Fibroblast of lung (primary cell): ENCODE measurements at regions not wholly inside any gene's neighbourhood (a gene's known extent, or its start where the extent isn't known, plus 50 kb on each side); places are given as distances from the start of the nearest gene placed in this dataset.

Source experiments
- DNase-seq, 2 donors: peaks; one replicate each; pipeline versions ENCODE4 v3.0.0 to v3.0.0-alpha.2; 2010; ENCODE audit warnings: low read depth in 2 of 2
- H2AFZ ChIP-seq: 2 replicates; pipeline ENCODE4 v1.5.1; 2012; ENCODE audit warnings: low read length, control low read depth, inconsistent platforms
- H3K27ac ChIP-seq: 2 replicates; pipeline ENCODE4 v1.5.1; 2011; ENCODE audit warnings: low read length, control low read depth; ENCODE audit not compliant: insufficient read depth
- H3K27me3 ChIP-seq: 2 replicates; pipeline ENCODE4 v1.5.1; 2011; ENCODE audit warnings: mild to moderate bottlenecking, low read length; ENCODE audit not compliant: control insufficient read depth, insufficient read depth
- H3K36me3 ChIP-seq: 2 replicates; pipeline ENCODE4 v1.5.1; 2011; ENCODE audit warnings: low read length; ENCODE audit not compliant: control insufficient read depth, insufficient read depth
- H3K4me1 ChIP-seq: 2 replicates; pipeline ENCODE4 v1.5.1; 2011; ENCODE audit warnings: low read length; ENCODE audit not compliant: control insufficient read depth, insufficient read depth; ENCODE audit errors: extremely low read depth
- H3K4me2 ChIP-seq: 2 replicates; pipeline ENCODE4 v1.5.1; 2011; ENCODE audit warnings: low read length, control low read depth; ENCODE audit not compliant: insufficient read depth; ENCODE audit errors: extremely low read depth
- H3K4me3 ChIP-seq, 4 experiments: fragments of 200-600 bp in 1 of 4; sonication (generic) in 1 of 4; replicated peaks in 1 of 4; 2 replicates each; pipeline ENCODE4 v1.5.1; 2011 to 2016; ENCODE audit warnings: low read length in 4 of 4, low read depth in 3 of 4, mild to moderate bottlenecking in 3 of 4, control low read depth in 2 of 4, inconsistent platforms in 1 of 4, mixed read lengths in 1 of 4; ENCODE audit not compliant: insufficient read depth in 1 of 4; ENCODE audit errors: control extremely low read depth in 1 of 4
- H3K79me2 ChIP-seq: 2 replicates; pipeline ENCODE4 v1.5.1; 2012; ENCODE audit warnings: mild to moderate bottlenecking, low read length, inconsistent platforms; ENCODE audit not compliant: control insufficient read depth, insufficient read depth
- H3K9ac ChIP-seq: 2 replicates; pipeline ENCODE4 v1.5.1; 2011; ENCODE audit warnings: mild to moderate bottlenecking, low read length, control low read depth; ENCODE audit not compliant: insufficient read depth
- H3K9me3 ChIP-seq: 2 replicates; pipeline ENCODE4 v1.5.1; 2012; ENCODE audit warnings: low read depth, low read length; ENCODE audit not compliant: control insufficient read depth, insufficient read depth
- H4K20me1 ChIP-seq: 2 replicates; pipeline ENCODE4 v1.5.1; 2011; ENCODE audit warnings: low read length; ENCODE audit not compliant: control insufficient read depth, insufficient read depth; ENCODE audit errors: extremely low read depth
- CTCF ChIP-seq, 2 donors: IDR thresholded peaks in 1 of 2; conservative IDR thresholded peaks in 1 of 2; 1 replicate in 1 of 2; 2 replicates in 1 of 2; pipeline ENCODE4 v1.5.1; 2011 to 2012; ENCODE audit warnings: low read length in 2 of 2, control low read depth in 1 of 2, inconsistent platforms in 1 of 2, low read depth in 1 of 2, mild to moderate bottlenecking in 1 of 2
- EZH2 ChIP-seq: IDR thresholded peaks from 2 replicates; pipeline ENCODE4 v1.5.1; 2012; ENCODE audit warnings: low read length, control low read depth, mild to moderate bottlenecking; ENCODE audit errors: missing control alignments

GRCh38 chr22:49027368-49027670, 800.4 kb downstream of the BRD1 start:
- TF ChIP-seq CTCF (conservative IDR thresholded peaks at IDR 0.05 in 1 of 2, IDR thresholded peaks at IDR 0.05 in 1 of 2; ENCODE audit: low read depth in 1 of 2, low read length in 2 of 2): no peak
- TF ChIP-seq EZH2: no peak
- Histone ChIP-seq H3K9me3 (no peaks in the 10 kb centered on the region), H4K20me1 (no peaks in the 10 kb centered on the region), H3K9ac (no peak overlapping the region), H2AFZ (no peak overlapping the region), H3K4me1 (no peaks in the 10 kb centered on the region), H3K27me3 (no peaks in the 10 kb centered on the region), H3K79me2 (no peaks in the 10 kb centered on the region), H3K4me2 (no peak overlapping the region), H3K27ac (no peak overlapping the region), H3K36me3 (no peaks in the 10 kb centered on the region), H3K4me3 (no peak overlapping the region)
- DNase-seq: no peak

DNA sequence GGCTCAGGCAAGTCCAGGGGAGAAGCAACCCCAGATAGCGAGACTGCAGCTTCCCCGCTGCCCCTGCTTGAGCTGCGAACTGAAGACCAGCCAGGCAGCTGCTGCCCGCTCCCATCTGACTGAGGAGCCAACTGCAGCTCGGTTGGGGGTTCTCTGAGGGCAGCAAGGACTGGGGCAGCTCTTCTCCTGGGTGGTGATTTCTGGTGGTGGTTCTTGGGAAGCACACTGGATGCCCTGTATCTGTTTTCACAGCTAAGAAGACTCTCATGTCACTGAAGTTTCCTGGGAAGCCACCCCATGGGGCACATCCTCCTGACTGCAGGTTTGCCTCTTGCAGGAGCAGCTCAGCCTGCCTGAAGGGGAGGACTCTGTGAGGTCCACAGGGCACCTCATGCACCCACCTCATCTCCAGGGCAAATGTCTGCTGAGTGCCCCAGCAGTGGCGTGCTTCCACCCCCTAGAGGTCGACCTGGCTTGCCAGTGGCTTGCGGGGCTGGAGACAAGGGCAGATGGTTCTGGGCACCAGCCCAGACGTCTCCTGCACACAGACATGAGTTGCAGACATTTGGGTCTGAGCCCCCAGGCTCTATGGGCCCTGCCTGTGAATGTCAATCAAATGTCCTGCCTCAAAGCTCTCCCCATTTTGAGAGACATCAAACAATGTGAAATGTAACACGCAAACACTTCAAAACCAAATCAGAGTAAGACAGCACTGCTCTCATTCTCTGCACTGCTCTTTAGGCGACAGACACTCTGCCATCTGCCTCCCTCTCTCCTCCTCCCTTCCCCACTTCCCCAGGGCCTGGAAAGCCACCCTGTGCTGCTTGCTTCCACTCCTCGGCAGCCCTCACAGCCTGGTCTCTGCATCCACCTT, 800.9 kb downstream of the BRD1 start:
- H3K27ac ChIP-seq: no peak overlapping the region
- H3K9ac ChIP-seq: no peak overlapping the region

More for the DNA sequence above, 800.9 kb downstream of the BRD1 start:
- no peaks in the 10 kb centered on the region for H3K9me3 ChIP-seq
- TF ChIP-seq CTCF (conservative IDR thresholded peaks at IDR 0.05 in 1 of 2, IDR thresholded peaks at IDR 0.05 in 1 of 2; ENCODE audit: low read depth in 1 of 2, low read length in 2 of 2) (no peak), EZH2 (no peak)
- H3K36me3 ChIP-seq: no peaks in the 10 kb centered on the region
- no peak overlapping the region for H3K4me2 ChIP-seq
- no peak for DNase-seq
- H3K79me2 ChIP-seq: no peaks in the 10 kb centered on the region
- H4K20me1 ChIP-seq: no peaks in the 10 kb centered on the region
- no peaks in the 10 kb centered on the region for H3K27me3 ChIP-seq
- H3K4me3 ChIP-seq: no peak overlapping the region
- no peak overlapping the region for H2AFZ ChIP-seq
- H3K4me1 ChIP-seq: no peaks in the 10 kb centered on the region
